K562 (cell line): ENCODE measurements at regions not wholly inside any gene's neighbourhood (a gene's known extent, or its start where the extent isn't known, plus 50 kb on each side); places are given as distances from the start of the nearest gene placed in this dataset.

Experiments
- ATAC-seq: fragments of 200-7000 bp; cut with Tn5 transposase; 3 replicates; pipeline ENCODE4 v1.9.1; 2020; ENCODE audit warnings: moderate library complexity
- BruUV-seq: library from RNA; stranded (reverse); fragments of 400-500 nt; replicated peaks from 2 replicates; lab custom pipeline; 2021; lab: Mats Ljungman, UMichigan
- CTCF ChIA-PET: fragments of 300-600 bp; formaldehyde crosslinking; extraction: SDS; loops from one replicate; lab custom pipeline; 2021; ENCODE audit warnings: low intra/inter-chr PET ratio; lab: Yijun Ruan, JAX
- POLR2A ChIA-PET: fragments of 300-600, 350-650 bp; sonication (Branson Sonifier 250); formaldehyde crosslinking; extraction: SDS; loops from one replicate; lab custom pipeline; 2021; ENCODE audit warnings: antibody characterized with exemption, inconsistent platforms; lab: Yijun Ruan, JAX
- DNase-seq, 4 experiments: peaks; one replicate each; pipeline versions ENCODE4 v3.0.0 to v3.0.0-alpha.2; 2011 to 2018; ENCODE audit warnings: low spot score in 3 of 4, mixed read lengths in 3 of 4; ENCODE audit errors: extremely low read depth in 1 of 4
- FAIRE-seq: peaks from 2 replicates; lab custom pipeline; 2011; peaks lifted over from hg19 to GRCh38; lab: Jason Lieb, UNC
- H2AFZ ChIP-seq: 2 replicates; pipeline ENCODE4 v1.6.0; 2011; ENCODE audit warnings: low read depth, low read length, control low read depth, inconsistent platforms
- H3K27ac ChIP-seq: fragments of 200-600 bp; 3 replicates; pipeline ENCODE4 v1.8.0; 2011; ENCODE audit warnings: low read depth, mild to moderate bottlenecking, control low read depth, inconsistent platforms, low read length, moderate library complexity, mixed read lengths; ENCODE audit errors: extremely low read depth
- H3K27me3 ChIP-seq, 2 experiments: fragments of 300-600 bp in 1 of 2; 2 replicates in 1 of 2; 3 replicates in 1 of 2; pipeline versions ENCODE4 v1.6.0 to v1.8.0; 2011; ENCODE audit warnings: inconsistent platforms in 2 of 2, low read length in 2 of 2, mild to moderate bottlenecking in 1 of 2, mixed read lengths in 1 of 2, moderate library complexity in 1 of 2; ENCODE audit not compliant: control insufficient read depth in 2 of 2, insufficient read depth in 2 of 2
- H3K36me3 ChIP-seq: fragments of 300-600 bp; 3 replicates; pipeline ENCODE4 v1.8.0; 2011; ENCODE audit warnings: mild to moderate bottlenecking, low read length, inconsistent platforms; ENCODE audit not compliant: control insufficient read depth, insufficient read depth
- H3K4me1 ChIP-seq, 2 experiments: fragments of 200-600 bp in 1 of 2; replicated peaks in 1 of 2; 2 replicates in 1 of 2; 3 replicates in 1 of 2; pipeline versions ENCODE4 v1.5.1 to v1.8.0; 2011; ENCODE audit warnings: inconsistent platforms in 2 of 2, low read length in 2 of 2, mild to moderate bottlenecking in 1 of 2, mixed read lengths in 1 of 2, moderate library complexity in 1 of 2; ENCODE audit not compliant: control insufficient read depth in 2 of 2, insufficient read depth in 2 of 2
- H3K4me2 ChIP-seq: 2 replicates; pipeline ENCODE4 v1.6.1; 2011; ENCODE audit warnings: low read length, control low read depth, inconsistent platforms, mixed read lengths; ENCODE audit not compliant: insufficient read depth
- H3K4me3 ChIP-seq: fragments of 200-600 bp; sonication (generic), shearing (Covaris generic); 2 replicates; pipeline ENCODE4 v1.5.1; 2016; ENCODE audit warnings: control low read depth, inconsistent platforms
- H3K79me2 ChIP-seq: fragments of 200-600 bp; 3 replicates; pipeline ENCODE4 v1.8.0; 2011; ENCODE audit warnings: low read length, inconsistent platforms; ENCODE audit not compliant: control insufficient read depth, insufficient read depth
- H3K9ac ChIP-seq, 2 experiments: 2 replicates each; pipeline versions ENCODE4 v1.6.0 to v1.6.1; 2011; ENCODE audit warnings: low read depth in 2 of 2, low read length in 2 of 2, control low read depth in 1 of 2, inconsistent platforms in 1 of 2, mild to moderate bottlenecking in 1 of 2, mixed read lengths in 1 of 2; ENCODE audit not compliant: insufficient read depth in 1 of 2
- H3K9me1 ChIP-seq: one replicate; pipeline ENCODE4 v1.6.0; 2011; ENCODE audit warnings: inconsistent platforms, mild to moderate bottlenecking, low read length, moderate library complexity; ENCODE audit not compliant: control insufficient read depth, insufficient read depth
- H3K9me3 ChIP-seq: replicated peaks from 2 replicates; pipeline ENCODE4 v1.5.1; 2011; ENCODE audit warnings: low read depth, low read length, inconsistent platforms; ENCODE audit not compliant: control insufficient read depth, insufficient read depth
- H4K20me1 ChIP-seq: replicated peaks from 2 replicates; pipeline ENCODE4 v1.6.1; 2011; ENCODE audit warnings: low read length, inconsistent platforms, mixed read lengths; ENCODE audit not compliant: control insufficient read depth, insufficient read depth
- ATF2 ChIP-seq: sonication (generic); formaldehyde crosslinking; IDR thresholded peaks from 2 replicates; pipeline ENCODE4 v1.8.1; 2022; ENCODE audit warnings: missing genetic modification reagents
- ERF ChIP-seq: fragments of 450-650 bp; formaldehyde crosslinking; IDR thresholded peaks from 2 replicates; pipeline ENCODE4 v1.4.0; 2020; ENCODE audit warnings: mild to moderate bottlenecking, mixed read lengths
- FOXP4 ChIP-seq: sonication (generic); formaldehyde crosslinking; IDR thresholded peaks from 2 replicates; pipeline ENCODE4 v1.8.0; 2022; ENCODE audit warnings: mild to moderate bottlenecking, missing genetic modification reagents, borderline replicate concordance
- HDAC1 ChIP-seq, 2 experiments: fragments of 450-650 bp; IDR thresholded peaks; 2 replicates each; pipeline ENCODE4 v1.6.1; 2016 to 2017; ENCODE audit warnings: inconsistent platforms in 1 of 2, mild to moderate bottlenecking in 1 of 2, moderate library complexity in 1 of 2
- MAFK ChIP-seq: IDR thresholded peaks from 2 replicates; pipeline ENCODE4 v1.6.1; 2011; ENCODE audit warnings: low read length, improper control_type of control experiment
- PATZ1 ChIP-seq: fragments of 250-450 bp; sonication (Bioruptor Pico); IDR thresholded peaks from 2 replicates; pipeline ENCODE4 v1.5.0; 2020; ENCODE audit warnings: mild to moderate bottlenecking, borderline replicate concordance
- PML ChIP-seq: IDR thresholded peaks from 2 replicates; pipeline ENCODE4 v1.6.1; 2012; ENCODE audit warnings: low read length, inconsistent platforms
- TARDBP ChIP-seq: fragments of 450-650 bp; IDR thresholded peaks from 2 replicates; pipeline ENCODE4 v1.6.1; 2016
- TSHZ1 ChIP-seq: fragments of 250-450 bp; sonication (Bioruptor Pico); IDR thresholded peaks from 2 replicates; pipeline ENCODE4 v1.4.0; 2020; ENCODE audit warnings: mild to moderate bottlenecking, moderate library complexity
- ZNF511 ChIP-seq: sonication (generic); formaldehyde crosslinking; IDR thresholded peaks from 2 replicates; pipeline ENCODE4 v1.8.0; 2022; ENCODE audit warnings: mild to moderate bottlenecking, missing genetic modification reagents
- ZNF75A ChIP-seq: fragments of 450-650 bp; formaldehyde crosslinking; IDR thresholded peaks from 2 replicates; pipeline ENCODE4 v1.4.0; 2020; ENCODE audit warnings: mild to moderate bottlenecking
- ZSCAN29 ChIP-seq: fragments of 450-650 bp; IDR thresholded peaks from 2 replicates; pipeline ENCODE4 v1.6.1; 2017
- in situ Hi-C: fragments of 300-500 bp; cut with MboI; formaldehyde crosslinking; loops from 4 replicates; pipeline ENCODE4 v1.15.0; 2018; ENCODE audit warnings: inconsistent platforms, mixed read lengths
- intact Hi-C: fragments of 100-400 bp; cut with micrococcal nuclease; formaldehyde crosslinking; loops from 2 replicates; pipeline ENCODE4 v1.14.2; 2022

GRCh38 chr9:73753171-73753570 is 601.5 kb downstream of the ANXA1 start:
- CTCF ChIA-PET: no interaction called here
- H3K27ac ChIP-seq: no peak overlapping the region
- no peaks in the 10 kb centered on the region for H3K27me3 ChIP-seq
- no peaks in the 10 kb centered on the region for H3K79me2 ChIP-seq
- no peak for FAIRE-seq
- no peak overlapping the region for H3K4me2 ChIP-seq
- intact Hi-C loops: no loop called here
- H3K4me1 ChIP-seq: no peaks in the 10 kb centered on the region
- H3K9me1 ChIP-seq: no peaks in the 10 kb centered on the region
- no peak overlapping the region for H3K9ac ChIP-seq
- H3K4me3 ChIP-seq: no peak overlapping the region
- no peaks in the 10 kb centered on the region for H3K9me3 ChIP-seq
- no peak for TF ChIP-seq ATF2
- TF ChIP-seq ERF (CRISPR knock-in tag): no peak
- TF ChIP-seq TSHZ1: no peak
- no peak for TF ChIP-seq FOXP4 (CRISPR knock-in tag)
- TF ChIP-seq MAFK: no peak
- TF ChIP-seq HDAC1 (IDR thresholded peaks at IDR 0.05): no peak
- no peak for TF ChIP-seq ZNF75A (CRISPR knock-in tag)
- TF ChIP-seq ZNF511 (CRISPR knock-in tag): no peak
- TF ChIP-seq PATZ1 (CRISPR knock-in tag): no peak
- TF ChIP-seq PML: no peak
- no peak for TF ChIP-seq ZSCAN29
- no peak for TF ChIP-seq TARDBP
- BruUV-seq: no TSS peak
- no peak for DNase-seq
- no peak overlapping the region for H2AFZ ChIP-seq
- ATAC-seq: no peak
- no peaks in the 10 kb centered on the region for H3K36me3 ChIP-seq
- in situ Hi-C loops: no loop called here
- POLR2A ChIA-PET: no interaction called here
- no peaks in the 10 kb centered on the region for H4K20me1 ChIP-seq
